Karpas-422 (cell line): ENCODE measurements at regions not wholly inside any gene's neighbourhood (a gene's known extent, or its start where the extent isn't known, plus 50 kb on each side); places are given as distances from the start of the nearest gene placed in this dataset.

ENCODE experiments used
- DNase-seq: peaks from one replicate; pipeline ENCODE4 v3.0.0-alpha.2; 2015
- H2AFZ ChIP-seq: fragments of 200-600 bp; sonication (generic); 2 replicates; pipeline ENCODE4 v1.6.1; 2014; ENCODE audit warnings: antibody characterized with exemption, low read length, mixed read lengths
- H3K27ac ChIP-seq: fragments of 200-600 bp; sonication (generic); 2 replicates; pipeline ENCODE4 v1.5.1; 2014; ENCODE audit warnings: mild to moderate bottlenecking, low read length, moderate library complexity
- H3K27me3 ChIP-seq: fragments of 200-600 bp; sonication (generic); 2 replicates; pipeline ENCODE4 v1.6.1; 2014; ENCODE audit warnings: low read length, mixed read lengths
- H3K36me3 ChIP-seq: fragments of 200-600 bp; sonication (generic); 2 replicates; pipeline ENCODE4 v1.6.1; 2014; ENCODE audit warnings: low read length, mixed read lengths; ENCODE audit not compliant: insufficient read depth
- H3K4me1 ChIP-seq: fragments of 200-600 bp; sonication (generic); 2 replicates; pipeline ENCODE4 v1.6.1; 2014; ENCODE audit warnings: mild to moderate bottlenecking, low read length, mixed read lengths
- H3K4me2 ChIP-seq: fragments of 200-600 bp; sonication (generic); 2 replicates; pipeline ENCODE4 v1.6.1; 2014; ENCODE audit warnings: low read length, low read depth, mild to moderate bottlenecking; ENCODE audit not compliant: poor library complexity, severe bottlenecking
- H3K4me3 ChIP-seq: fragments of 200-600 bp; sonication (generic); 2 replicates; pipeline ENCODE4 v1.5.1; 2014; ENCODE audit warnings: mild to moderate bottlenecking, antibody characterized with exemption, low read length, mixed read lengths
- H3K79me2 ChIP-seq: fragments of 200-600 bp; sonication (generic); 2 replicates; pipeline ENCODE4 v1.6.1; 2014; ENCODE audit warnings: mild to moderate bottlenecking, low read length, mixed read lengths
- H3K9ac ChIP-seq: fragments of 200-600 bp; sonication (generic); 2 replicates; pipeline ENCODE4 v1.6.0; 2014; ENCODE audit warnings: low read length
- H3K9me2 ChIP-seq: fragments of 200-600 bp; sonication (generic), shearing (Covaris generic); replicated peaks from 2 replicates; pipeline ENCODE4 v1.6.0; 2014; ENCODE audit warnings: mild to moderate bottlenecking, low read length, moderate library complexity; ENCODE audit not compliant: insufficient read depth
- H3K9me3 ChIP-seq: fragments of 300-700, 200-600 bp; sonication (generic); 2 replicates; pipeline ENCODE4 v1.6.1; 2014; ENCODE audit warnings: low read length, mixed read lengths
- H4K20me1 ChIP-seq: fragments of 200-600 bp; sonication (generic); 2 replicates; pipeline ENCODE4 v1.6.1; 2014; ENCODE audit warnings: mild to moderate bottlenecking, antibody characterized with exemption, low read length, low read depth; ENCODE audit not compliant: insufficient read depth

DNA sequence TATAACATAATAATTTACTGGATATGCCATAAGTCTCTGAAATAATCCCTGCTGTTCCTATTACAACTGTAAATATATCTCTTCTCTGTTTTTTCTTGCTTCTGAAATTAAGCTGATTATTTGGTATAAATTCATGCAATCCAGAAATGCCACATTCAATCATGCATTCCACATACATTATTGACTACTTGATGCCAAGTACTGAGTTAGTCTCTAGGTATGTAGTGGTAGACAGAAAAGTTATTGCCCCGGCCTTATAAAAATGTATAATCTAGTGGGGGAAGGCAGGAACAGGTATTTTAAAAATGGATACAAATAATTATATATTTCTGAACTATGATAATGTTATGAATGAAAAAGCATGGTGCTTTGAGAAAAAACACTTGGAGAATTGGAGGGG, 338.6 kb upstream of the SNX7 start:
- H3K27ac ChIP-seq: no peak overlapping the region
- H3K9me2 ChIP-seq: no peaks in the 10 kb centered on the region
- H3K9me3 ChIP-seq: no peaks in the 10 kb centered on the region
- H3K36me3 ChIP-seq: no peaks in the 10 kb centered on the region
- no peak overlapping the region for H2AFZ ChIP-seq
- no peak overlapping the region for H3K4me2 ChIP-seq
- H3K27me3 ChIP-seq: no peaks in the 10 kb centered on the region
- no peak overlapping the region for H3K9ac ChIP-seq
- no peak for DNase-seq
- H3K4me1 ChIP-seq: no peaks in the 10 kb centered on the region
- H3K79me2 ChIP-seq: no peaks in the 10 kb centered on the region
- no peak overlapping the region for H3K4me3 ChIP-seq
- no peaks in the 10 kb centered on the region for H4K20me1 ChIP-seq

- DNase-seq: no peak
- Histone ChIP-seq H4K20me1 (no peaks in the 10 kb centered on the region), H3K4me1 (no peaks in the 10 kb centered on the region), H3K27me3 (no peaks in the 10 kb centered on the region), H3K9ac (no peak overlapping the region), H2AFZ (no peak overlapping the region), H3K79me2 (no peaks in the 10 kb centered on the region), H3K27ac (no peak overlapping the region), H3K36me3 (no peaks in the 10 kb centered on the region), H3K9me3 (no peaks in the 10 kb centered on the region), H3K4me2 (no peak overlapping the region), H3K4me3 (no peak overlapping the region), H3K9me2 (no peaks in the 10 kb centered on the region)
Measured at GRCh38 chr1:98322086-98322485, 339.4 kb upstream of the SNX7 start.

DNA sequence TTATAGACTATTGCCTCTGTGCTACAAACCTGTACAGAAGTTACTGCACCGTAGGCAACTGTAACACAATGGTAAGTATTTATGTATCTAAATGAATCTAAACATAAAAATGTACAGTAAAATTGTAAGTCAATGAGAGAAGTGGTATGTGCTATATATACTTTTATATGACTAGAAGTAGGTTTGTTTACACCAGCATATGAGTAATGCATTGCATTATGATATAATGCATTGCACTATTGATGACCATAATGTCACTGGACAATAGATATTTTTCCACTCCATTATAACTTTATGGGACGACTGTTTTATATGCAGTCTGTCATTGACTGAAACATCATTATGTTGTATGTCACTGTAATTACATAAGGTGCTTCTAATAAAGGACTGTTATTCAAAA, 340.3 kb upstream of the SNX7 start:
- Histone ChIP-seq H3K9me2 (no peaks in the 10 kb centered on the region), H3K27me3 (no peaks in the 10 kb centered on the region), H2AFZ (no peak overlapping the region), H3K4me2 (no peak overlapping the region), H4K20me1 (no peaks in the 10 kb centered on the region), H3K4me1 (no peaks in the 10 kb centered on the region), H3K36me3 (no peaks in the 10 kb centered on the region), H3K27ac (no peak overlapping the region), H3K9me3 (no peaks in the 10 kb centered on the region), H3K79me2 (no peaks in the 10 kb centered on the region), H3K4me3 (no peak overlapping the region), H3K9ac (no peak overlapping the region)
- DNase-seq: no peak

DNA sequence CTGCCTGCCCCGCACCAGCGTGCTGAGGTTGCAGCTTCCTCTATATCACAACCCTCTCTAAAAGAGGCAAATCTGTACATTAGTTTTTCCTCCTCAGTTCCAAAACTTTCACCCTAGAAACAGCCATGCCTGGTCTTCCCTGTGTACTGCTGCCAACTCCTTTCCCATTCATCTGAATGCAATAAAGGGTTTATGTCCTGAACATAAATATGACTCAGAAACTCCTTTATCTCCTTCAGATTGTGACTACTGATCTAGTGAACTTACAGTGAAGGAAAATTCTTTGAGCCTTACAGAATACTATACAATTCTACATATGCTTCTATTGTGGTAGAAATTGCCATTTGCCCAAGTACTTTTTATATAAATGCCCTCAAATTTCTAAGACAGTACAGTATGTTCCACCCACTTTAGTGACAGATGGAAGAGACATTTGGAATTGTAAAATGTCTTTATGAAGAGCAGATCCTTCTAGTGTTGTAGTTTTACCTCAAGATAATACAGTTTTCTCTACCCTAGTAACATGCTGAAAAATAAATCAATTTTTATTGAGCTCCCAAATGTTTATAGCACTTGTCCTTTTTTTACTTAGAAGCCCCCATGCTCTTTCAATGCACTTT, 345.1 kb upstream of the SNX7 start:
- Histone ChIP-seq H3K9me3 (no peaks in the 10 kb centered on the region), H3K9ac (no peak overlapping the region), H2AFZ (no peak overlapping the region), H3K79me2 (no peaks in the 10 kb centered on the region), H3K27ac (no peak overlapping the region), H3K27me3 (no peaks in the 10 kb centered on the region), H3K4me1 (no peaks in the 10 kb centered on the region), H3K36me3 (no peaks in the 10 kb centered on the region), H3K4me3 (no peak overlapping the region), H3K9me2 (no peaks in the 10 kb centered on the region), H4K20me1 (no peaks in the 10 kb centered on the region), H3K4me2 (no peak overlapping the region)
- no peak for DNase-seq

DNA sequence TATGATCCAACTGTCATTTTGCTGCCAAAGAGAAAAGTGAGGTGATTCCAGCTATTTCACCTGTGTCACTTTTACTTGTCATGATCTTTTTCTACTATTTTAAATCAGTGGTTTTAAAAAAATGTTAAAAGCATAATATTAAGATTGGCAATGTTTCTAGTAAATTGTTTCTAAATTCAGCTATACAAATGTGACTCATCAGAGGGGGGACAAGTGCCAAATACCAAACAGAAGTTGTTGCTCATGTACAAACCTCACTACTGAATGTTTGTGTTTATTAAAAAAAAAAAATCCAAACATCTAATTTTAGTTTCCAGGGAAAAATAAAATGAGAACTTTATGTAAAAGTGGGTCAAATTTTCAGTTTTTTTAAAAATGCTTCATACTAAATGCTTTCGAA, 346.2 kb upstream of the SNX7 start:
- Histone ChIP-seq H3K9me2 (no peaks in the 10 kb centered on the region), H4K20me1 (no peaks in the 10 kb centered on the region), H3K9me3 (no peaks in the 10 kb centered on the region), H3K4me2 (no peak overlapping the region), H2AFZ (no peak overlapping the region), H3K4me3 (no peak overlapping the region), H3K27me3 (no peaks in the 10 kb centered on the region), H3K27ac (no peak overlapping the region), H3K79me2 (no peaks in the 10 kb centered on the region), H3K36me3 (no peaks in the 10 kb centered on the region), H3K4me1 (no peaks in the 10 kb centered on the region), H3K9ac (no peak overlapping the region)
- no peak for DNase-seq

DNA sequence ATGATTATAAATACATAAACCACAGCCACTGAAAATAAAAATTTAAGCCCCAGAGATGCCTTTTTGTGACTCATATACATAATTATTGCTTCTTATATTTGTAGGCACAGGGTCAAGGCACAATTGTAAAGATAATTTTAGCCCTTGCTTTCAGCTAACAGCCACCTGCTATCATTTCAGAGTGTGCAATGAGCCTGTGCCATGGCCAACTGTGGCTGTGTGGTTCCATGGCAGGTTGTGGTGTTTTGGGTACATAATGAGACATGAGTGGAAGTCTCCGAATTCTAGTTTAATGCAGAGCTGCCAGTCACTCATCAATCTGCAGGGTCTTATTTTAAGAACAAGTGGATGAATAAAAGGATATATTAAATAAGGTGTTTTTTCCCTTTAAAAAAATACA, 346.9 kb upstream of the SNX7 start:
- Histone ChIP-seq H2AFZ (no peak overlapping the region), H3K27me3 (no peaks in the 10 kb centered on the region), H3K4me2 (no peak overlapping the region), H3K79me2 (no peaks in the 10 kb centered on the region), H4K20me1 (no peaks in the 10 kb centered on the region), H3K4me3 (no peak overlapping the region), H3K36me3 (no peaks in the 10 kb centered on the region), H3K4me1 (no peaks in the 10 kb centered on the region), H3K27ac (no peak overlapping the region), H3K9ac (no peak overlapping the region), H3K9me3 (no peaks in the 10 kb centered on the region), H3K9me2 (no peaks in the 10 kb centered on the region)
- DNase-seq: no peak

GRCh38 chr1:98306517-98307089, 354.9 kb upstream of the SNX7 start:
- no peaks in the 10 kb centered on the region for H3K36me3 ChIP-seq
- no peak overlapping the region for H2AFZ ChIP-seq
- no peak overlapping the region for H3K9ac ChIP-seq
- H4K20me1 ChIP-seq: no peaks in the 10 kb centered on the region
- no peaks in the 10 kb centered on the region for H3K79me2 ChIP-seq
- H3K4me2 ChIP-seq: no peak overlapping the region
- H3K27me3 ChIP-seq: no peaks in the 10 kb centered on the region
- H3K4me3 ChIP-seq: no peak overlapping the region
- DNase-seq: no peak
- no peak overlapping the region for H3K27ac ChIP-seq
- no peaks in the 10 kb centered on the region for H3K9me2 ChIP-seq
- H3K9me3 ChIP-seq: no peaks in the 10 kb centered on the region
- no peaks in the 10 kb centered on the region for H3K4me1 ChIP-seq

- DNase-seq: no peak
- no peaks in the 10 kb centered on the region for H3K9me3 ChIP-seq
- H3K27ac ChIP-seq: no peak overlapping the region
- no peaks in the 10 kb centered on the region for H3K4me1 ChIP-seq
- no peak overlapping the region for H3K4me3 ChIP-seq
- H3K9ac ChIP-seq: no peak overlapping the region
- no peaks in the 10 kb centered on the region for H3K9me2 ChIP-seq
- H4K20me1 ChIP-seq: no peaks in the 10 kb centered on the region
- H3K4me2 ChIP-seq: no peak overlapping the region
- no peak overlapping the region for H2AFZ ChIP-seq
- H3K79me2 ChIP-seq: no peaks in the 10 kb centered on the region
- H3K36me3 ChIP-seq: no peaks in the 10 kb centered on the region
- H3K27me3 ChIP-seq: no peaks in the 10 kb centered on the region
Measured at GRCh38 chr1:98305362-98305761, 356.2 kb upstream of the SNX7 start.
